GM23338 (cell line): ENCODE measurements at regions not wholly inside any gene's neighbourhood (a gene's known extent, or its start where the extent isn't known, plus 50 kb on each side); places are given as distances from the start of the nearest gene placed in this dataset.

Source experiments
- ATAC-seq: fragments of 200-7000 bp; cut with Tn5 transposase; 3 replicates; pipeline ENCODE4 v1.9.1; 2020
- DNase-seq: peaks from one replicate; pipeline ENCODE4 v3.0.0-alpha.2; 2015; ENCODE audit warnings: low spot score
- H2AFZ ChIP-seq: fragments of 200-600 bp; sonication (generic); 2 replicates; pipeline ENCODE4 v1.8.0; 2016; ENCODE audit warnings: antibody characterized with exemption, mild to moderate bottlenecking, moderate library complexity
- H3F3A ChIP-seq: fragments of 200-600 bp; sonication (generic); replicated peaks from 2 replicates; pipeline ENCODE4 v1.8.0; 2017; ENCODE audit warnings: antibody characterized with exemption, mixed run types, low read depth
- H3K27ac ChIP-seq: fragments of 200-600 bp; sonication (generic); 2 replicates; pipeline ENCODE4 v1.6.1; 2016; ENCODE audit warnings: low read depth
- H3K27me3 ChIP-seq: fragments of 200-600 bp; sonication (generic); 2 replicates; pipeline ENCODE4 v1.8.0; 2016; ENCODE audit warnings: mild to moderate bottlenecking, mixed run types, moderate library complexity; ENCODE audit not compliant: insufficient read depth
- H3K36me3 ChIP-seq: fragments of 200-600 bp; sonication (generic); 2 replicates; pipeline ENCODE4 v1.8.0; 2016; ENCODE audit warnings: mild to moderate bottlenecking; ENCODE audit not compliant: insufficient read depth
- H3K4me1 ChIP-seq: fragments of 200-600 bp; sonication (generic); 2 replicates; pipeline ENCODE4 v1.8.0; 2016; ENCODE audit warnings: mild to moderate bottlenecking, moderate library complexity; ENCODE audit not compliant: insufficient read depth
- H3K4me2 ChIP-seq: fragments of 200-600 bp; sonication (generic); 2 replicates; pipeline ENCODE4 v1.7.1; 2017; ENCODE audit warnings: mixed run types
- H3K4me3 ChIP-seq: fragments of 200-600 bp; sonication (generic); 2 replicates; pipeline ENCODE4 v1.6.1; 2016; ENCODE audit warnings: mixed run types
- H3K79me2 ChIP-seq: fragments of 200-600 bp; sonication (generic); replicated peaks from 2 replicates; pipeline ENCODE4 v1.8.0; 2017; ENCODE audit warnings: mild to moderate bottlenecking; ENCODE audit not compliant: insufficient read depth
- H3K9me2 ChIP-seq: fragments of 200-600 bp; sonication (generic); 2 replicates; pipeline ENCODE4 v1.8.0; 2017; ENCODE audit not compliant: insufficient read depth
- H4K20me1 ChIP-seq: fragments of 200-600 bp; sonication (generic); replicated peaks from 2 replicates; pipeline ENCODE4 v1.8.0; 2017; ENCODE audit warnings: mild to moderate bottlenecking; ENCODE audit not compliant: insufficient read depth
- H3K27ac Mint-ChIP-seq: 2 replicates; pipeline ENCODE4 v1.8.0; 2020; ENCODE audit warnings: inconsistent platforms, mild to moderate bottlenecking, moderate library complexity, mixed read lengths
- H3K27me3 Mint-ChIP-seq: 3 replicates; pipeline ENCODE4 v1.8.0; 2022; ENCODE audit warnings: low read depth, mild to moderate bottlenecking, moderate library complexity, mixed read lengths, inconsistent platforms; ENCODE audit not compliant: insufficient read depth, poor library complexity
- H3K36me3 Mint-ChIP-seq: 3 replicates; pipeline ENCODE4 v1.8.0; 2021; ENCODE audit warnings: low read depth, mild to moderate bottlenecking, inconsistent platforms, moderate library complexity, mixed read lengths
- H3K4me1 Mint-ChIP-seq: 3 replicates; pipeline ENCODE4 v1.8.0; 2020; ENCODE audit warnings: mild to moderate bottlenecking, inconsistent platforms, mixed read lengths
- H3K4me3 Mint-ChIP-seq: 3 replicates; pipeline ENCODE4 v1.8.0; 2021; ENCODE audit warnings: moderate library complexity, mild to moderate bottlenecking, inconsistent platforms, mixed read lengths
- H3K9me3 Mint-ChIP-seq: 3 replicates; pipeline ENCODE4 v1.8.0; 2020; ENCODE audit warnings: moderate library complexity, mild to moderate bottlenecking, inconsistent platforms, mixed read lengths
- CREB1 ChIP-seq: fragments of 250-450 bp; sonication (Bioruptor Pico); IDR thresholded peaks from 2 replicates; pipeline ENCODE4 v1.5.0; 2020; ENCODE audit warnings: low read depth, mild to moderate bottlenecking, moderate library complexity
- CTCF ChIP-seq, 2 experiments: fragments of 200-600 bp in 1 of 2; sonication (generic) in 1 of 2; conservative IDR thresholded peaks; 2 replicates each; pipeline versions ENCODE4 v1.5.1 to v1.6.1; 2016 to 2017; ENCODE audit warnings: antibody characterized with exemption in 2 of 2, low read depth in 2 of 2, mild to moderate bottlenecking in 2 of 2, moderate library complexity in 1 of 2
- ETS1 ChIP-seq: IDR thresholded peaks from 2 replicates; pipeline ENCODE4 v1.6.1; 2016; ENCODE audit warnings: antibody characterized with exemption
- EZH2 ChIP-seq: fragments of 200-600 bp; sonication (generic); IDR thresholded peaks from one replicate; pipeline ENCODE4 v1.8.0; 2017; ENCODE audit warnings: antibody characterized with exemption, mild to moderate bottlenecking, low read depth; ENCODE audit not compliant: unreplicated experiment
- EZH2phosphoT487 ChIP-seq: fragments of 200-600 bp; sonication (generic); IDR thresholded peaks from one replicate; pipeline ENCODE4 v1.8.1; 2018; ENCODE audit warnings: antibody characterized with exemption; ENCODE audit not compliant: unreplicated experiment
- JUNB ChIP-seq: IDR thresholded peaks from one replicate; pipeline ENCODE4 v1.6.1; 2016; ENCODE audit warnings: antibody characterized with exemption; ENCODE audit not compliant: unreplicated experiment
- NANOG ChIP-seq: IDR thresholded peaks from 2 replicates; pipeline ENCODE4 v1.6.1; 2016; ENCODE audit warnings: antibody characterized with exemption, borderline replicate concordance
- POLR2AphosphoS5 ChIP-seq: IDR thresholded peaks from 2 replicates; pipeline ENCODE4 v1.6.1; 2016; ENCODE audit warnings: antibody characterized with exemption, low read depth
- REST ChIP-seq: IDR thresholded peaks from one replicate; pipeline ENCODE4 v1.6.1; 2018; ENCODE audit warnings: antibody characterized with exemption; ENCODE audit not compliant: unreplicated experiment
- STAT1 ChIP-seq: IDR thresholded peaks from one replicate; pipeline ENCODE4 v1.6.1; 2016; ENCODE audit warnings: antibody characterized with exemption; ENCODE audit not compliant: unreplicated experiment
- ZNF114 ChIP-seq: fragments of 250-450 bp; sonication (Bioruptor Pico); IDR thresholded peaks from 2 replicates; pipeline ENCODE4 v1.5.0; 2020; ENCODE audit warnings: mild to moderate bottlenecking, moderate library complexity
- ZNF331 ChIP-seq: fragments of 250-450 bp; sonication (Bioruptor Pico); IDR thresholded peaks from 2 replicates; pipeline ENCODE4 v1.5.0; 2020; ENCODE audit warnings: low read depth, mild to moderate bottlenecking, moderate library complexity
- ZNF462 ChIP-seq: fragments of 250-450 bp; sonication (Bioruptor Pico); IDR thresholded peaks from 2 replicates; pipeline ENCODE4 v1.5.0; 2020; ENCODE audit warnings: mild to moderate bottlenecking, moderate library complexity

GRCh38 chr7:131976411-131976810 lies 420.0 kb upstream of the PODXL start:
- Histone ChIP-seq H3K9me2 (peaks cover 11% of the 10 kb centered on the region), H4K20me1 (no peaks in the 10 kb centered on the region), H2AFZ (no peak overlapping the region), H3K79me2 (no peaks in the 10 kb centered on the region), H3K36me3 (no peaks in the 10 kb centered on the region), H3F3A (no peaks in the 10 kb centered on the region), H3K4me2 (no peak overlapping the region), H3K27me3 (no peaks in the 10 kb centered on the region), H3K4me3 (no peak overlapping the region), H3K27ac (no peak overlapping the region), H3K4me1 (peaks cover 7% of the 10 kb centered on the region)
- no peak overlapping the region for H3K4me3 Mint-ChIP-seq
- H3K4me1 Mint-ChIP-seq, result no peaks in the 10 kb centered on the region
- TF ChIP-seq ETS1, result no peak
- no peak for TF ChIP-seq JUNB
- no peak for TF ChIP-seq CREB1 (CRISPR knock-in tag)
- no peak for TF ChIP-seq ZNF462 (CRISPR knock-in tag)
- TF ChIP-seq NANOG, result no peak
- no peak for TF ChIP-seq ZNF331 (CRISPR knock-in tag)
- TF ChIP-seq EZH2, result no peak
- TF ChIP-seq EZH2phosphoT487, result no peak
- no peak for TF ChIP-seq CTCF (conservative IDR thresholded peaks at IDR 0.05; ENCODE audit: low read depth in 2 of 2)
- no peak for TF ChIP-seq ZNF114 (CRISPR knock-in tag)
- no peak for TF ChIP-seq POLR2AphosphoS5
- TF ChIP-seq REST, result no peak
- TF ChIP-seq STAT1, result no peak
- DNase-seq (no peak), ATAC-seq (no peak)
- H3K9me3 Mint-ChIP-seq, result no peaks in the 10 kb centered on the region
- H3K27ac Mint-ChIP-seq, result no peak overlapping the region
- H3K36me3 Mint-ChIP-seq, result no peaks in the 10 kb centered on the region
- peaks cover 2% of the 10 kb centered on the region for H3K27me3 Mint-ChIP-seq
